Endothelial cell of umbilical vein (primary cell): ENCODE measurements at regions not wholly inside any gene's neighbourhood (a gene's known extent, or its start where the extent isn't known, plus 50 kb on each side); places are given as distances from the start of the nearest gene placed in this dataset.
A peak's percentile ranks its signal among the peaks of the same experiment; 100 is the strongest.

ENCODE experiments used
- BruUV-seq: library from RNA; stranded (reverse); fragments of 400-500 nt; replicated peaks from 2 replicates; lab custom pipeline; 2021; lab: Mats Ljungman, UMichigan
- CTCF ChIA-PET: fragments of 300-600, 350-600 bp; sonication (Branson Sonifier 250); formaldehyde crosslinking; loops from one replicate; lab custom pipeline; 2021; ENCODE audit warnings: antibody characterized with exemption, inconsistent platforms; lab: Charles Lee
- POLR2A ChIA-PET: fragments of 300-600, 350-600 bp; sonication (Branson Sonifier 250); formaldehyde crosslinking; loops from one replicate; lab custom pipeline; 2021; ENCODE audit warnings: antibody characterized with exemption, inconsistent platforms; lab: Charles Lee
- DNase-seq: peaks from one replicate; pipeline ENCODE4 v3.0.0-alpha.2; 2011; ENCODE audit warnings: low read depth, low spot score
- FAIRE-seq: peaks from 2 replicates; lab custom pipeline; 2011; peaks lifted over from hg19 to GRCh38; lab: Jason Lieb, UNC
- H2AFZ ChIP-seq: 2 replicates; pipeline ENCODE4 v1.6.0; 2012; ENCODE audit warnings: low read depth, low read length, control low read depth, inconsistent platforms
- H3K27ac ChIP-seq: 2 replicates; pipeline ENCODE4 v1.5.1; 2011; ENCODE audit warnings: low read depth, mild to moderate bottlenecking, control low read depth, low read length, moderate library complexity; ENCODE audit not compliant: insufficient read depth
- H3K27me3 ChIP-seq, 2 experiments: 2 replicates each; pipeline versions ENCODE4 v1.6.0 to v1.6.1; 2011; ENCODE audit warnings: low read length in 2 of 2, mixed read lengths in 1 of 2; ENCODE audit not compliant: control insufficient read depth in 2 of 2, insufficient read depth in 2 of 2
- H3K36me3 ChIP-seq, 2 experiments: 2 replicates in 1 of 2; 3 replicates in 1 of 2; pipeline ENCODE4 v1.5.1; 2011; ENCODE audit warnings: low read length in 2 of 2, mild to moderate bottlenecking in 1 of 2, moderate library complexity in 1 of 2; ENCODE audit not compliant: control insufficient read depth in 2 of 2, insufficient read depth in 2 of 2; ENCODE audit errors: extremely low read depth in 1 of 2
- H3K4me1 ChIP-seq: 3 replicates; pipeline ENCODE4 v1.5.1; 2011; ENCODE audit warnings: mild to moderate bottlenecking, low read length; ENCODE audit not compliant: control insufficient read depth, insufficient read depth; ENCODE audit errors: extremely low read depth
- H3K4me2 ChIP-seq: 2 replicates; pipeline ENCODE4 v1.6.1; 2011; ENCODE audit warnings: low read length, control low read depth, mixed read lengths; ENCODE audit not compliant: insufficient read depth
- H3K4me3 ChIP-seq, 3 experiments: fragments of 200-600 bp in 1 of 3; sonication (generic), shearing (Covaris generic) in 1 of 3; replicated peaks in 1 of 3; 2 replicates each; pipeline ENCODE4 v1.5.1; 2011 to 2016; ENCODE audit warnings: control low read depth in 3 of 3, low read length in 3 of 3, mild to moderate bottlenecking in 2 of 3, inconsistent platforms in 1 of 3, low read depth in 1 of 3, moderate library complexity in 1 of 3; ENCODE audit not compliant: insufficient read depth in 1 of 3
- H3K79me2 ChIP-seq: 2 replicates; pipeline ENCODE4 v1.6.0; 2012; ENCODE audit warnings: low read length, inconsistent platforms; ENCODE audit not compliant: control insufficient read depth, insufficient read depth
- H3K9ac ChIP-seq: replicated peaks from 2 replicates; pipeline ENCODE3; 2011; ENCODE audit warnings: low read length, control low read depth; ENCODE audit not compliant: insufficient read depth; ENCODE audit errors: extremely low read depth
- H3K9me1 ChIP-seq: replicated peaks from 3 replicates; pipeline ENCODE4 v1.6.0; 2011; ENCODE audit warnings: mild to moderate bottlenecking, low read length; ENCODE audit not compliant: control insufficient read depth, insufficient read depth; ENCODE audit errors: extremely low read depth
- H3K9me3 ChIP-seq: replicated peaks from 2 replicates; pipeline ENCODE4 v1.5.1; 2012; ENCODE audit warnings: low read length, inconsistent platforms; ENCODE audit not compliant: control insufficient read depth, insufficient read depth
- H4K20me1 ChIP-seq: replicated peaks from 2 replicates; pipeline ENCODE3; 2011; ENCODE audit warnings: mild to moderate bottlenecking, low read length; ENCODE audit not compliant: control insufficient read depth, insufficient read depth; ENCODE audit errors: extremely low read depth
- EZH2 ChIP-seq: IDR thresholded peaks from 2 replicates; pipeline ENCODE4 v1.6.1; 2012; ENCODE audit warnings: borderline replicate concordance, low read depth, mild to moderate bottlenecking, moderate library complexity, low read length, inconsistent platforms; ENCODE audit not compliant: severe bottlenecking
- FOS ChIP-seq: IDR thresholded peaks from 2 replicates; pipeline ENCODE4 v1.6.1; 2011; ENCODE audit warnings: mild to moderate bottlenecking, low read length, moderate library complexity, borderline replicate concordance; ENCODE audit not compliant: insufficient read depth
- JUN ChIP-seq: IDR thresholded peaks from 2 replicates; pipeline ENCODE4 v1.6.1; 2011; ENCODE audit warnings: borderline replicate concordance, low read depth; ENCODE audit not compliant: insufficient read length, insufficient read depth
- MAX ChIP-seq: IDR thresholded peaks from 2 replicates; pipeline ENCODE4 v1.6.1; 2011; ENCODE audit not compliant: insufficient read depth, insufficient read length
- MYC ChIP-seq: IDR thresholded peaks from one replicate; pipeline ENCODE4 v1.6.1; 2011; ENCODE audit warnings: mild to moderate bottlenecking, low read depth, low read length
- POLR2A ChIP-seq: IDR thresholded peaks from 2 replicates; pipeline ENCODE4 v1.6.1; 2012; ENCODE audit warnings: low read depth, mild to moderate bottlenecking, control low read depth, low read length
- dilution Hi-C: fragments of 300-500 bp; cut with MboI; formaldehyde crosslinking; loops from one replicate; pipeline ENCODE4 v1.15.0; 2019; ENCODE audit warnings: low sequenced_read_pairs; ENCODE audit not compliant: extremely low pct_ligation_motif_present
- intact Hi-C: fragments of 100-400 bp; cut with micrococcal nuclease; formaldehyde crosslinking; loops from one replicate; pipeline ENCODE4 v1.10.0; 2022
- TF ChIP-seq, protein P1 (sequence below), 2 donors: IDR thresholded peaks; 1 replicate in 1 of 2; 2 replicates in 1 of 2; pipeline ENCODE4 v1.5.1; 2011; ENCODE audit warnings: low read length in 2 of 2, mild to moderate bottlenecking in 2 of 2, moderate library complexity in 2 of 2, control low read depth in 1 of 2, inconsistent platforms in 1 of 2, low read depth in 1 of 2; ENCODE audit not compliant: insufficient read depth in 1 of 2; ENCODE audit errors: extremely low read depth in 1 of 2

GRCh38 chr1:79556189-79556588 is 549.7 kb upstream of the ADGRL4 start:
- BruUV-seq = no TSS peak
- dilution Hi-C loops = no loop called here
- H3K79me2 ChIP-seq = no peaks in the 10 kb centered on the region
- H3K4me2 ChIP-seq = no peak overlapping the region
- H3K36me3 ChIP-seq = no peaks in the 10 kb centered on the region
- H3K9me1 ChIP-seq = no peaks in the 10 kb centered on the region
- H3K9me3 ChIP-seq = no peaks in the 10 kb centered on the region
- DNase-seq = no peak
- no peaks in the 10 kb centered on the region for H3K27me3 ChIP-seq
- H3K9ac ChIP-seq = no peak overlapping the region
- ChIA-PET POLR2A (no interaction called here), CTCF (no interaction called here)
- H3K4me3 ChIP-seq = no peak overlapping the region
- FAIRE-seq = no peak
- intact Hi-C loops = no loop called here
- H2AFZ ChIP-seq = no peak overlapping the region
- no peaks in the 10 kb centered on the region for H4K20me1 ChIP-seq
- TF ChIP-seq, protein P1, sequence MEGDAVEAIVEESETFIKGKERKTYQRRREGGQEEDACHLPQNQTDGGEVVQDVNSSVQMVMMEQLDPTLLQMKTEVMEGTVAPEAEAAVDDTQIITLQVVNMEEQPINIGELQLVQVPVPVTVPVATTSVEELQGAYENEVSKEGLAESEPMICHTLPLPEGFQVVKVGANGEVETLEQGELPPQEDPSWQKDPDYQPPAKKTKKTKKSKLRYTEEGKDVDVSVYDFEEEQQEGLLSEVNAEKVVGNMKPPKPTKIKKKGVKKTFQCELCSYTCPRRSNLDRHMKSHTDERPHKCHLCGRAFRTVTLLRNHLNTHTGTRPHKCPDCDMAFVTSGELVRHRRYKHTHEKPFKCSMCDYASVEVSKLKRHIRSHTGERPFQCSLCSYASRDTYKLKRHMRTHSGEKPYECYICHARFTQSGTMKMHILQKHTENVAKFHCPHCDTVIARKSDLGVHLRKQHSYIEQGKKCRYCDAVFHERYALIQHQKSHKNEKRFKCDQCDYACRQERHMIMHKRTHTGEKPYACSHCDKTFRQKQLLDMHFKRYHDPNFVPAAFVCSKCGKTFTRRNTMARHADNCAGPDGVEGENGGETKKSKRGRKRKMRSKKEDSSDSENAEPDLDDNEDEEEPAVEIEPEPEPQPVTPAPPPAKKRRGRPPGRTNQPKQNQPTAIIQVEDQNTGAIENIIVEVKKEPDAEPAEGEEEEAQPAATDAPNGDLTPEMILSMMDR (IDR thresholded peaks at IDR 0.05; ENCODE audit: extremely low read depth in 1 of 2, insufficient read depth in 1 of 2, low read depth in 1 of 2, low read length in 2 of 2) = no peak
- TF ChIP-seq MAX = no peak
- TF ChIP-seq EZH2 = no peak
- no peak for TF ChIP-seq FOS
- H3K27ac ChIP-seq = no peak overlapping the region
- no peaks in the 10 kb centered on the region for H3K4me1 ChIP-seq

DNA sequence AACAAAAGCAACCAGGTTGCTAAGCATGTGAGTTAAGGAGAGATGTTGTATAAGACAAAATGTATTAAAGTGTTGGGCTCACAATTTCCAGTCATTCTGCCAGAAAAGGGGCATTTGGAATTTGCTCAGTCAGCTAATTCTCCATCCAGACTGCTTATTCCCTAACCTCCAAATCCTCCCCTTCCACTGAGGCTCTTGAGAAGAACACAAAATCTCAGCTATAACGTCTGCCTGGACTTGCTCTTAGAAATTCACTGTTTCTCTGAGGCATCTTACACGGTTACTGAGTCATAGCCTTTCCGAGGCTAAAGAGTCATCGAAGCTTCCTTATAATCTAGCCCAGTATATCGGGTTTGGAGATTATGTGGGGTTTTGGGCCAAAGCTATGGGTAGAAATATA is 548.2 kb upstream of the ADGRL4 start:
- Histone ChIP-seq H3K4me2 (no peak overlapping the region), H3K27ac (no peak overlapping the region), H3K9me3 (no peaks in the 10 kb centered on the region), H3K9me1 (no peaks in the 10 kb centered on the region), H3K4me3 (no peak overlapping the region), H3K4me1 (no peaks in the 10 kb centered on the region), H3K79me2 (no peaks in the 10 kb centered on the region), H3K9ac (no peak overlapping the region), H3K36me3 (no peaks in the 10 kb centered on the region), H2AFZ (peak overlapping the region; percentile 54), H3K27me3 (no peaks in the 10 kb centered on the region), H4K20me1 (no peaks in the 10 kb centered on the region)
- ChIA-PET CTCF (interaction anchor here (1.6 kb wide), 1 partner anchor 50 kb away, joined by 4 read pairs; no protein-coding TSS in a partner anchor), POLR2A (no interaction called here)
- FAIRE-seq (no peak), DNase-seq (no peak)
- intact Hi-C loops (no loop called here), dilution Hi-C loops (no loop called here)
- TF ChIP-seq JUN = no peak
- TF ChIP-seq POLR2A = no peak
- TF ChIP-seq, protein P1 (IDR thresholded peaks at IDR 0.05; ENCODE audit: extremely low read depth in 1 of 2, insufficient read depth in 1 of 2, low read depth in 1 of 2, low read length in 2 of 2) = no peak
- TF ChIP-seq MYC = no peak
- BruUV-seq = no TSS peak
